HG03565 (cell line): ENCODE measurements at regions not wholly inside any gene's neighbourhood (a gene's known extent, or its start where the extent isn't known, plus 50 kb on each side); places are given as distances from the start of the nearest gene placed in this dataset.
"Not testable (repeated sequence)": the region's sequence is repeated elsewhere in the genome, so short reads cannot be mapped to it uniquely, and the experiment has no call there.

ENCODE experiments used
- ATAC-seq: cut with Tn5 transposase; IDR thresholded peaks from one replicate; pipeline ENCODE4 v1.9.1; 2021; ENCODE audit warnings: mild to moderate bottlenecking, moderate library complexity; ENCODE audit not compliant: unreplicated experiment

GRCh38 chr1:116185161-116185701, 74.0 kb downstream of the MAB21L3 start:
- no peak for ATAC-seq

- no peak for ATAC-seq
These were observed 78.3 kb downstream of the MAB21L3 start for GRCh38 chr1:116189481-116189880.

GRCh38 chr1:116191294-116191693, 80.1 kb downstream of the MAB21L3 start:
- ATAC-seq: no peak

- no peak for ATAC-seq
These were observed 82.6 kb downstream of the MAB21L3 start for GRCh38 chr1:116193768-116194167.

- ATAC-seq: no peak
These were observed 83.4 kb downstream of the MAB21L3 start for GRCh38 chr1:116194568-116194967.

GRCh38 chr1:116195077-116195868, 84.1 kb downstream of the MAB21L3 start:
- ATAC-seq: no peak

GRCh38 chr1:116200343-116200742, 89.1 kb downstream of the MAB21L3 start:
- ATAC-seq: not testable (repeated sequence)

- ATAC-seq: no peak
These were observed 90.7 kb downstream of the MAB21L3 start for GRCh38 chr1:116201911-116202310.

- no peak for ATAC-seq
These were observed 92.1 kb downstream of the MAB21L3 start for GRCh38 chr1:116203181-116203723.

- no peak for ATAC-seq
These were observed 92.7 kb downstream of the MAB21L3 start for GRCh38 chr1:116203920-116204319.

GRCh38 chr1:116205941-116206679, 94.9 kb downstream of the MAB21L3 start:
- ATAC-seq: no peak

- ATAC-seq: no peak
These were observed 96.0 kb downstream of the MAB21L3 start for GRCh38 chr1:116207126-116207735.

- ATAC-seq: no peak
These were observed 96.9 kb downstream of the MAB21L3 start for GRCh38 chr1:116208136-116208535.

GRCh38 chr1:116211294-116211693, 100.1 kb downstream of the MAB21L3 start:
- no peak for ATAC-seq

- ATAC-seq: no peak
These were observed 107.7 kb downstream of the MAB21L3 start for GRCh38 chr1:116218922-116219321.

- no peak for ATAC-seq
These were observed 108.6 kb downstream of the MAB21L3 start for GRCh38 chr1:116219651-116220434.

- ATAC-seq: no peak
These were observed 112.9 kb downstream of the MAB21L3 start for GRCh38 chr1:116224111-116224510.

GRCh38 chr1:116224561-116224960, 113.4 kb downstream of the MAB21L3 start:
- no peak for ATAC-seq

GRCh38 chr1:116226017-116226416, 114.8 kb downstream of the MAB21L3 start:
- no peak for ATAC-seq

- no peak for ATAC-seq
These were observed 117.3 kb downstream of the MAB21L3 start for GRCh38 chr1:116228511-116228910.
